ENCODE measurements at regions not wholly inside any gene's neighbourhood (a gene's known extent, or its start where the extent isn't known, plus 50 kb on each side); places are given as distances from the start of the nearest gene placed in this dataset.
A peak's percentile ranks its signal among the peaks of the same experiment; 100 is the strongest.

DNA sequence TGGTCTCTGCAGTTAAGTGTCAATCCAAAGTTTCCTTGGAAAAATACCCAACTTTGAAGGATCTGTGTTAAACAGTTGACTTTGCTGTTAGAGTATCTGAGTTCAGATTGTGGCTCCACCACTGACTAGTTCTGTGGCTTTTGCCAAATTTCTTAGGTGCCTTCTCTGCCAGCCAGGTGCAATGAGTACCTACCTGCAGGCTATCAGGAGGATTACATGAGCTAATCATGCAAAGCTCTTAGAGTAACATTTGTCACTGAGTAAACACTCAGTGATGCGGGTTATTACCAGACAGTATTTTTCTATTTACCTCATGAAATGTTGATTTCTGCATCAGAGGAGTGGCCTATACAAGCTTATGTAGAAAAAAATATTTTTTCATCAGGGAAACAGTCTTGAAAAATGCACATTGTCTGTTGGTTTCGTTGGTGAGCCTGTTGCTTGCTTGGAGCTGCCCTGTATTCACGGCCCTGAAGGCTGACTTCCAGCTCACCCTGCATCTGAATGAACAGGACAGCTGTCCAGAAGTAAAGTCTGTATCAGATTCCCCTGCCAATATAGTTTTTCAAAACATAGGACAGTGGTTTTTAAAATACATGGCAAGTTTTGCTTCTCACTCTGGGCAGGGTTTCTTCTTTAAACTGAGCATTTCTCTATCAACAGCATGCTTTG lies 235.1 kb downstream of the CDCA7 start:
- no peak for DNase-seq (ENCODE audit: low spot score)

GRCh38 chr2:173590276-173590861 lies 235.7 kb downstream of the CDCA7 start:
- DNase-seq (ENCODE audit: low spot score) = peak; percentile 33

DNA sequence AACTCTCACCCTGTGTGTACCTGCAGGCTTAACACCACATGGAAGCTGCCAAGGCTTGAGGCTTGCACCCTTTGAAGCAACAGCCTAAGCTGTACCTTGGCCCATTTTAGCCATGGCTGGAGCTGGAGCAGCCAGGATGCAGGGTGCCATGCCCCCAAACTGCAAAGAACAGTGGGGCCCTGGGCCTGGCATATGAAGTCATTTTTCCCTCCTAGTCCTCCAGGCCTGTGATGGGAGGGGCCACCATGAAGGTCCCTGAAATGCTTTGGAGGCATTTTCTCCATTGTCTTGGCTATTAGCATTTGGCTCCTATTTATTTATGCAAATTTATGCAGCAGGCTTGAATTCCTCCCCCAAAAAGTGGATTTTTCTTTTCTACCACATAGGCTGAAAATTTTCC lies 238.4 kb downstream of the CDCA7 start:
- no peak for DNase-seq (ENCODE audit: low spot score)

DNA sequence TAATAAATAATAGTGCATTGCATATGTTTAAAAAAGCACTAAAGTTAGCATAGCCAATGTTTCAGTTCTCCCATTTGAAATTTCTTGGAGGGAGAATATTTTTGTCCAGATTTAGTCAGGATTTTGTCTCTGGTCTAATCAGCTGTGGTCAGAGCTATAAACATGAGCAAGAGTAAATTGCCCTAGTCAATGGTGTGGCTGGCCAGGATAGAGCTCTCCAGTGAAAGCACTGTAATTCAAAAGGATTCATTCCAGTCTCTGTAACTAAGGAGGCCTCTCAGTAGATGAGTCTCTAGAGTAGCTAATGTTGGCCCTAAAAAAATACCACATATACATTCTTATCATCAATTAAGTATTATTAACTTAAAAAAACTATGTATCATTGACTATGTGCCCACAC lies 241.6 kb downstream of the CDCA7 start:
- no peak for DNase-seq (ENCODE audit: low spot score)

- no peak for DNase-seq (ENCODE audit: low spot score)
These were observed 243.9 kb downstream of the CDCA7 start for GRCh38 chr2:173598525-173598924.

DNA sequence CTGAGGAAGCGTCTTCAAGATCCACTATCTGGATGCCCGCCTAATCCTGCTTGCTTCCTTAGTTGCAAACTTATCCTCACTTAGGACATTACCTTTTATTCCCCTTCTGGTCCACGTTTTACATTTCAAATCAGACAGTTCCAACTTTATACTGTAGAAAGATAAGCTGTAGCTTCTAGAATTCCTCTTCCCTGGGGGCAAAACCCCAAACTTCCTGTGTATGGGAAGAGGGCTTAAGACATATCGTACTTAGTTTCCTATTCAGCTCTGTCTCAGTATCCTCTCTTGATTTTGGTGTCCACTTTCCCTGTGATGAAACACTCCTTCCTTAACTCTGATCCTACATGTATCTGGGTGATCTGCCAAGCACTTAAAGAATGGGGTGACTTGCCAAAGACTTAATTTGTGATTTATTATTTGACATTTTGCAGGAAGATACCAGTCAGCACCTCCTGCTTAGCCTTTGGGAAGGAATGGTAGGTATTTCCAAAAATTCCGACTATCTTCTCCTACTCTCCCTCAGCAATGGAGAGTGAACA lies 245.2 kb downstream of the CDCA7 start:
- DNase-seq (ENCODE audit: low spot score) = no peak

DNA sequence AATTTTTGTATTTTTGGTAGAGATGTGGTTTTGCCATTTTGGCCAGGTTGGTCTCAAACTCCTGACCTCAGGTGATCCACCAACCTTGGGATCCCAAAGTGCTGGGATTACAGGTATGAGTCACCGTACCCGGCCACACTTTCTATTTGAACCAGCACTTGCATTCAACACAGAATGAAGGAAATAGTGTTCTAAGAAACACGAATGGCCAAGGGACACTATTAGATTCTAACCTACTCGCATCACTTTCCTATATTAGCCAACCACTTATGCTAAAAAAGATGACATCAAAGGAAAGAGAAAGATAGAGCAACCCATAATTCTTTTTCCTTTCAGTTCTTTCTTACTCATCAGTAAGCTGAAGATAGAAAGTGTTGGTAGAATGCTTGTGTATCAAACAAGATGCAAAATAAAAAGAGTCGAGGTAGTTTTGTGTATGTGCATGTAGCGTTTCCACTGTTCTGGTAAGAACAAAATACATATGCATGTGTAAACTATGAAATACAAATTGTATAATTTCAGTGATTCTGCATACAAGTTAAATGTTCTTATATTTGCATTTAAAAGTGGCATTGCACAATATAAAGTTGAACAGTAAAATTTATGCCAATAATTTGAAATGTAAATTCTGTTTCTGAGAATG lies 247.6 kb downstream of the CDCA7 start:
- DNase-seq (ENCODE audit: low spot score) = no peak

DNA sequence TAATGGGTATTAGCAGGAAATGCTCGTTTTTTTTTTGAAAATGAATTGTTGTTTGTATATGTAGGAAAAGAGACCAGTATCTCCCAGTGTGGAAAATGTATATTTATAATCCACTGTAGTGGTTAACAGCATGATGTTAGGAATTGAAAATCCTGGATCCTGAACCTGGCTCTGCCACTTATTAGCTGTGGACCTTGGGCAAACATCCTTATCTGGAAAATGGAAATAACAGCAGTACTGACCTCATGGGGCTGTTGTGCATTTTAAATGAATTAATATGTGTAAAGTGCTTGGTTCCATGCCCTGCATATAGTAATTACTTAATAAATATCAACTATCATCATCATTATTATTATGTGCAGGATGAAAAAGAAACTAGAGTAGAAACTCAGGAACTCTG lies 251.3 kb downstream of the CDCA7 start:
- no peak for DNase-seq (ENCODE audit: low spot score)

- DNase-seq (ENCODE audit: low spot score) = no peak
These were observed 252.1 kb downstream of the CDCA7 start for GRCh38 chr2:173606619-173607248.

DNA sequence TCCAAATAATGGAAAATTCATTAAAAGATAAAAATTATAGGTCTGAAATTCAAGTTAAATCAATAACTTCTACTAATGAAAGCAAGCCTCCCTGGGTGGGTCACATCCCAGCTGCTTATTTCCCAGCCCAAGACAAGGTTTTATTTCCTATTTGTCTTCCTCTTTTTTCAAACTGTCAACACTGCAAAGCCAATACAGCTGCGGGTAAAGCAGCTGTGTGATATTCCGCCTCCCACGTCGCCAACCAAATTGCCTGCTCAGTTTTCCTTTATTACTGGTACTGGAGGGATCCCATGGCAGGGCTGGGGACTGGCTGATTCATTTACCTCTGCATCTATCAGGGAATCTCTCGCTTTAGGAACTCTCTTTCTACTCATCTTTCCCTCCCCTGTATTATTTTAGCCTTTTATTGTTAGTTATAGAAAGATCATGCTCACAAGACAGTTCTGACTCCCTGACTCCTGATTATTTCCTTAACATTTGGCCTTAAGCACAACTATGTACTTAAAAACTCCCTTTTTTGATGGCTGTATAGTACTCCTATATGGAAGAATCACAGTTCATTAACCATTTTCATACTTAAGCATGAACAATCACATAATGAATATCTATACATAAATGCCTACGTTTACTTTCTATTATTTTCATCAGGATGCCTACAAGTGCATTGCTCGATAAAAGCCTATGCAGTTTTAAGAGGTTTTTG lies 253.1 kb downstream of the CDCA7 start:
- DNase-seq (ENCODE audit: low spot score) = no peak

DNA sequence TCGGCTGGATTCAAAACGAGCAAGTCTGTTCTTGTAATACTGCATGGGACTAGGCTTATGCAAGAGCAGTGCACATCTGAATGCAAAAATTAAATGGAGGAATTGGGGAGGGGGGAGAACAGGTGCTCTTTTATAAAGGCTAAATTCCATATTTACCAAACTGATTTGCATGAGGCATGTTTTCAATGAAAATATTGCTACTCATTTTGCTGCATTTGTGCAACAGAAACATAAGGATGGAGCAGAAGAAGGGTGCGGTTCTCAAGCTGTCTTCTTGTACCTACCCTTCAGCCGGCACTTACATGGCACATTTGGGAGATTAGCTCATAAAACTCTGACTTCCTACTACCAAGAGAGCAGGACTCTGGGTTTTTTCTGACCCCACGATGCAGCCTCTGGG lies 256.4 kb downstream of the CDCA7 start:
- no peak for DNase-seq (ENCODE audit: low spot score)

- no peak for DNase-seq (ENCODE audit: low spot score)
These were observed 257.7 kb downstream of the CDCA7 start for GRCh38 chr2:173612354-173612753.

DNA sequence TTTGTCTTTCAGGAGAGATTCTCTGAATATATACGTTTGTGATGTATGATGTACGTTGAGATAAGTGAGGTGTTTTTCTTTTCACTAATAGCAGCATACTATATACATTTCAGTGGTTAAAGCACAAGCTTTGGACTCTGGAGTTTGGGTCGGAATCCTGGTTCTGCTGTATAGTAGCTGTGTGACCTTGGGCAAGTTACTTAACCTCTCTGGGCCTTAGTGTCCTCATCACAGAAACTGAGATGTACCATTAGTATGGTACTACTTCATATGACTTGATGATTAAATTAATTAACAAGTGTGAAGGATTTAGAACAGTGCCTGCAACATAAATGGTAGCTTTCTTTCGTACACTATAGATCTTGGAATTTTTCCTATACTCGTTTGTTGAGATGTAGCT lies 258.7 kb downstream of the CDCA7 start:
- DNase-seq (ENCODE audit: low spot score) = no peak

- DNase-seq (ENCODE audit: low spot score) = no peak
These were observed 259.7 kb downstream of the CDCA7 start for GRCh38 chr2:173614265-173614930.

DNA sequence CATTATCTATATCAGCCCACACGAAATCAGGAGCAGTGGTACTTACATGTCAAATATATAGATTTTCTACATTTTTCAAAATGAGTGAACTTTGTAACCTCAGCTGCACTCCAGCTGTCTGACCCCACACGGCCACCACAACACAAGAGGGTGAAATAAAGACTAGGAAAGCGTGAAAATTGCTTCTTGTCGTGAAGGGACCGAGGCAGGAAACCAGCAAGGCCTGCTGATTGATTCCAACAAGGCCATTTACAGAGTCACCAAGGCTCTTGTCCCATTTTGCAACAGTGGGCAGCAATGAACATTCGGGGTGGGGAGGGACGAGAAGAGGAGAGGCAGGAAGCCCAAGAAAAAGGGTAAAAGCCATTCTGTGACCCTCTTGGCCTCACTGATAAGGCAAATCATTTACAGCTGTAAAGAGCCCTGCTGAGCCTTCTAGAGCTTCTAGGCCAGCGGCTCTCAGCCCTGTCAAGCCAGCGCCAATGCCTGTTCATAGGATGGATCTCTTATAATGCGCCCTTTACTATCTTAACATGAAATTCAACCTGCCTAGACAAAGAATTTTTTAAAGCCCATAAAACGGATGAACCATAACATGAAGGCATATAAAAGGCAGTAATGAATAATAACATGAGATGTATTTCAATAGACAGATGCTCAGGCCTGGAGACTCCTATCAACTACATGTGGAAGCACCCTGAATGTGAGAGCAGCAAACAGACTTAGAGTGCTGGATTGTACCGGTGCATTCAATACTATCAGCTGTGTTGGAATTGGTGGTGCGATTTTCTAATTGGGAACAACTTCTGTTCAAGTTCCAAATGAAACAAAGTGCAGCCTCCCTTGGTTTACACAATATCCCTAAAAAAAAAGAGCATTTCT lies 269.0 kb downstream of the CDCA7 start:
- DNase-seq (ENCODE audit: low spot score) = no peak

DNA sequence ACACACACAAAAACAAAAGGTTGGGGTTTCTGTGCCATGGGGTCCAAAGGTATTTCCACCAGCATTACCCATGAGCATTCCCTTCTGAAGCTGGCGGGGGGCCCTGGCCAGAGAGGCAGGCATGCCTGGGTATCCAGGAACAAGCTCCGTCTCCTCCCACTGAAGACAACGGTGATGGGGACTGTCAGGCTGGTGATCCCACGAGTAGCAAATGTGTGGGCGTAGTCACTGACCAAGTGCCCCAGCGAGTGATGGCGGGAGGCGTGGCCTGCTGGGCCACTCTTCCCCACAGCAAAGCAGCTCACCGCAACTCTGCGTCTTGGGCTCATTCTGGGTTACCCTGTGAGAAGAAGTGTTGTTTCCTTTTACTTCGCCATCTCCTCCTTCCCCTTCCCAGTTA lies 270.6 kb downstream of the CDCA7 start:
- no peak for DNase-seq (ENCODE audit: low spot score)

DNA sequence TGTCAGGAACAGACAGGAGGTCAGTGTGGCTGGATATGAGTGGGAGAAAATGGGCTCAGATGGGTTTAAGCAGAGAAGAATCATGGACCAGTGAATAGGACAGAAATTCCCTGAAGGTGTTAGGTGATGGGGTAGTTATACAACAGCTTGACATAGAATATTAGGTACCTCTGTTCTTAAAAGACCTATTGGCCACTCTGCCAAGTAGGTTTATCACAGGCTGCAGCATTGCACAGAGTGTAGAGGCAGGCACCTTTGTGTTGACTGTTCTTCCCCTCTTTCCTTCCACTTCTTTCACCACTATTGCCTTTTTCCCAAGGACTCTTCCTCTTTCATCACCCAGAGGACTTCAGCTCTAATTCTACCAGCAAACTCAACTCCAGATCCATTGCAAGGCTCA lies 274.4 kb downstream of the CDCA7 start:
- DNase-seq (ENCODE audit: low spot score) = no peak

DNA sequence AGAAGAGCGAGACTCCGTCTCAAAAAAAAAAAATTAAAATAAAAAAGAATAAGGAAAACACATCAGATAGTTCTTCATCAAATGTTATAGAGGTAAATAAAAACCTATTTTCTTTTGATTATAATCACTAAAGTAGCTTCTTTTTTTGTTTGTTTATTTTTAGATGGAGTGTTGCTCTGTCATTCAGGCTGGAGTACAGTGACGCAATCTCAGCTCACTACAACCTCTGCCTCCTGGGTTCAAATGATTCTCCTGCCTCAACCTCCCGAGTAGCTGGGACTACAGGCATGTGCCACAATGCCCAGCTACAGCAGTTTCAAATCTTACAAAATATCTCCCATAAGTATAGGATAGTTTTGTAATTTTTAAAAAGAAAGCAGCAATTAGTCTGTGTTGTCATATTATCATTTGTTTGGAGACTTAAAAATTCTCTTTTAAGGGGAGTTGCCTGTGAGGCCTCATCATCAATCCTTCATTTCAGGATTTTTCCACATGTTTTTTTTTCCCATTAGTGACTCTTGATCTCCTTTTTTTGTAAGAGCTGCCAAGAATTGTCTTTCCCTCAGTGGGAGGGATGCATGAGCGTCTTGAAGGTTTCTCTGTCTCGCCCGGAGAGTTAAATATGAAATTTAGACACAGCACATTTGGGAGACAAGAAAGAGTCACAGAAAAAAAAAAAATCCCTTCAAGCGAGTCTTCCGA lies 275.9 kb downstream of the CDCA7 start:
- no peak for DNase-seq (ENCODE audit: low spot score)

DNA sequence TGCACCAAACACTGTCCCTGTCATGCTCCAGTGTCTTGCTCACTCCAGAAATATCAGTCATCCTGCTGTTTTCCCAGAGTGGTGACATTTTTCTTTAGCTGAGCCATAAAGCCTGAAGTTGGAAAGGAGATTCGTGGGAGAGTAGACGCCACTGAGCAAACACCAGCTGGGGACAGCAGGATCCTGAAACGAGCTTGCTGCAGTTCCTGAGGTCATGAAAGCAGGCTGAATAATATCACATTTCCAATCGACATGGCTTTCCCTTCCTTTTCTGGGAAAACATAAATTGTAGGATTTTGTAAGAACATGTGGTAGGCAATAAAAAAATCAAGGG lies 276.4 kb downstream of the CDCA7 start:
- peak; percentile 1 for DNase-seq (ENCODE audit: low spot score)

- DNase-seq (ENCODE audit: low spot score) = no peak
These were observed 289.5 kb downstream of the CDCA7 start for GRCh38 chr2:173644146-173644545.
